ENCODE measurements at regions not wholly inside any gene's neighbourhood (a gene's known extent, or its start where the extent isn't known, plus 50 kb on each side); places are given as distances from the start of the nearest gene placed in this dataset.

- H3K4me3 ChIP-seq: no peak overlapping the region
- H3K9me3 ChIP-seq (ENCODE audit: control insufficient read depth in 4 of 4, insufficient read depth in 3 of 4, low read length in 3 of 4): no peaks in the 10 kb centered on the region
- WGBS, 2 donors: 64 to 65% methylated on average over 1 of the region's 1 CpG
- H3K4me1 ChIP-seq (ENCODE audit: control insufficient read depth in 5 of 5, insufficient read depth in 5 of 5, low read length in 5 of 5): no peaks in the 10 kb centered on the region
- H3K9ac ChIP-seq (ENCODE audit: insufficient read depth in 1 of 2, low read length in 2 of 2): no peak overlapping the region
- H3K27me3 ChIP-seq (ENCODE audit: control insufficient read depth in 3 of 3, insufficient read depth in 3 of 3, low read length in 2 of 3): no peaks in the 10 kb centered on the region
- H3K36me3 ChIP-seq (ENCODE audit: control insufficient read depth in 4 of 4, insufficient read depth in 4 of 4, low read length in 4 of 4): no peaks in the 10 kb centered on the region
- TF ChIP-seq CTCF (IDR thresholded peaks at IDR 0.05; ENCODE audit: control extremely low read depth, extremely low read depth): no peak
- no peak for ATAC-seq (ENCODE audit: insufficient read depth, low FRiP score)
- no peak overlapping the region for H3K27ac ChIP-seq (ENCODE audit: low read depth in 1 of 2, low read length in 1 of 2)
- DNase-seq: no peak
These were observed 125.2 kb downstream of the POU4F1 start for GRCh38 chr13:78478183-78478582.

- DNase-seq (no peak), ATAC-seq (ENCODE audit: insufficient read depth, low FRiP score) (no peak)
- Histone ChIP-seq H3K27ac (ENCODE audit: low read depth in 1 of 2, low read length in 1 of 2) (no peak overlapping the region), H3K27me3 (ENCODE audit: control insufficient read depth in 3 of 3, insufficient read depth in 3 of 3, low read length in 2 of 3) (no peaks in the 10 kb centered on the region), H3K9me3 (ENCODE audit: control insufficient read depth in 4 of 4, insufficient read depth in 3 of 4, low read length in 3 of 4) (no peaks in the 10 kb centered on the region), H3K4me3 (no peak overlapping the region), H3K36me3 (ENCODE audit: control insufficient read depth in 4 of 4, insufficient read depth in 4 of 4, low read length in 4 of 4) (no peaks in the 10 kb centered on the region), H3K9ac (ENCODE audit: insufficient read depth in 1 of 2, low read length in 2 of 2) (no peak overlapping the region), H3K4me1 (ENCODE audit: control insufficient read depth in 5 of 5, insufficient read depth in 5 of 5, low read length in 5 of 5) (no peaks in the 10 kb centered on the region)
- no peak for TF ChIP-seq CTCF (IDR thresholded peaks at IDR 0.05; ENCODE audit: control extremely low read depth, extremely low read depth)
- WGBS, 2 donors: 73 to 80% methylated on average over 8 of the region's 8 CpGs
These were observed 126.4 kb downstream of the POU4F1 start for GRCh38 chr13:78476910-78477309.

GRCh38 chr13:78468621-78469020, 134.7 kb downstream of the POU4F1 start:
- Histone ChIP-seq H3K4me1 (ENCODE audit: control insufficient read depth in 5 of 5, insufficient read depth in 5 of 5, low read length in 5 of 5) (no peaks in the 10 kb centered on the region), H3K9ac (ENCODE audit: insufficient read depth in 1 of 2, low read length in 2 of 2) (no peak overlapping the region), H3K27me3 (ENCODE audit: control insufficient read depth in 3 of 3, insufficient read depth in 3 of 3, low read length in 2 of 3) (peaks cover 0 to 2% (median 0%) of the 10 kb centered on the region in 3 donors), H3K36me3 (ENCODE audit: control insufficient read depth in 4 of 4, insufficient read depth in 4 of 4, low read length in 4 of 4) (no peaks in the 10 kb centered on the region), H3K27ac (ENCODE audit: low read depth in 1 of 2, low read length in 1 of 2) (no peak overlapping the region), H3K4me3 (no peak overlapping the region), H3K9me3 (ENCODE audit: control insufficient read depth in 4 of 4, insufficient read depth in 3 of 4, low read length in 3 of 4) (no peaks in the 10 kb centered on the region)
- TF ChIP-seq CTCF (IDR thresholded peaks at IDR 0.05; ENCODE audit: control extremely low read depth, extremely low read depth): no peak
- no peak for DNase-seq
- WGBS, 2 donors: 88% methylated on average over 2 of the region's 2 CpGs
- ATAC-seq (ENCODE audit: insufficient read depth, low FRiP score): no peak

- no peak for DNase-seq
- WGBS, 2 donors: 82 to 97% methylated on average over 1 of the region's 1 CpG
These were observed 138.1 kb downstream of the POU4F1 start for GRCh38 chr13:78465250-78465649.

More at GRCh38 chr13:78465250-78465649, 138.1 kb downstream of the POU4F1 start:
- no peak for ATAC-seq (ENCODE audit: insufficient read depth, low FRiP score)
- Histone ChIP-seq H3K27me3 (ENCODE audit: control insufficient read depth in 3 of 3, insufficient read depth in 3 of 3, low read length in 2 of 3) (peaks cover 0 to 2% (median 0%) of the 10 kb centered on the region in 3 donors), H3K4me3 (no peak overlapping the region), H3K4me1 (ENCODE audit: control insufficient read depth in 5 of 5, insufficient read depth in 5 of 5, low read length in 5 of 5) (no peaks in the 10 kb centered on the region), H3K27ac (ENCODE audit: low read depth in 1 of 2, low read length in 1 of 2) (no peak overlapping the region), H3K9me3 (ENCODE audit: control insufficient read depth in 4 of 4, insufficient read depth in 3 of 4, low read length in 3 of 4) (no peaks in the 10 kb centered on the region), H3K36me3 (ENCODE audit: control insufficient read depth in 4 of 4, insufficient read depth in 4 of 4, low read length in 4 of 4) (no peaks in the 10 kb centered on the region), H3K9ac (ENCODE audit: insufficient read depth in 1 of 2, low read length in 2 of 2) (no peak overlapping the region)
- no peak for TF ChIP-seq CTCF (IDR thresholded peaks at IDR 0.05; ENCODE audit: control extremely low read depth, extremely low read depth)
